CD4-positive, CD25-positive, alpha-beta regulatory T cell (primary cell): ENCODE measurements at regions not wholly inside any gene's neighbourhood (a gene's known extent, or its start where the extent isn't known, plus 50 kb on each side); places are given as distances from the start of the nearest gene placed in this dataset.
"Not testable (repeated sequence)": the region's sequence is repeated elsewhere in the genome, so short reads cannot be mapped to it uniquely, and the experiment has no call there.

Source experiments
- ATAC-seq, 2 donors: fragments of 150-1000 bp; cut with Tn5 transposase; one replicate each; pipeline ENCODE4 v1.10.0; 2021; ENCODE audit warnings: low read depth in 2 of 2, moderate number of reproducible peaks in 2 of 2, moderate library complexity in 1 of 2
- DNase-seq, 3 donors: peaks; one replicate each; pipeline versions ENCODE4 v3.0.0 to v3.0.0-alpha.2; 2012 to 2022; ENCODE audit warnings: mixed read lengths in 1 of 3
- H3K27ac ChIP-seq: one replicate; pipeline ENCODE4 v1.7.0; 2013; ENCODE audit warnings: mild to moderate bottlenecking, low read length; ENCODE audit not compliant: insufficient read depth, poor library complexity, severe bottlenecking
- H3K27me3 ChIP-seq: one replicate; pipeline ENCODE4 v1.7.0; 2013; ENCODE audit warnings: low read length; ENCODE audit not compliant: control insufficient read depth, insufficient read depth
- H3K36me3 ChIP-seq: one replicate; pipeline ENCODE4 v1.7.0; 2013; ENCODE audit warnings: mild to moderate bottlenecking, low read length, moderate library complexity; ENCODE audit not compliant: control insufficient read depth, insufficient read depth
- H3K4me1 ChIP-seq: 2 replicates; pipeline ENCODE4 v1.7.0; 2013; ENCODE audit warnings: mild to moderate bottlenecking, low read length; ENCODE audit not compliant: insufficient read depth, control insufficient read depth, poor library complexity, severe bottlenecking
- H3K4me3 ChIP-seq: one replicate; pipeline ENCODE4 v1.7.0; 2013; ENCODE audit warnings: low read depth, mild to moderate bottlenecking, low read length, moderate library complexity
- H3K9me3 ChIP-seq, 2 experiments: 1 replicate in 1 of 2; 2 replicates in 1 of 2; pipeline ENCODE4 v1.7.0; 2013; ENCODE audit warnings: low read length in 2 of 2, mild to moderate bottlenecking in 1 of 2, moderate library complexity in 1 of 2; ENCODE audit not compliant: control insufficient read depth in 2 of 2
- H3K27ac Mint-ChIP-seq, 3 donors: one replicate each; pipeline ENCODE4 v1.8.0; 2020 to 2022; ENCODE audit warnings: mild to moderate bottlenecking in 3 of 3, mixed read lengths in 3 of 3, moderate library complexity in 2 of 3
- H3K27me3 Mint-ChIP-seq: one replicate; pipeline ENCODE4 v1.8.0; 2022; ENCODE audit warnings: mild to moderate bottlenecking, mixed read lengths
- H3K36me3 Mint-ChIP-seq: one replicate; pipeline ENCODE4 v1.8.0; 2020; ENCODE audit warnings: mixed read lengths
- H3K4me1 Mint-ChIP-seq, 4 donors: one replicate each; pipeline ENCODE4 v1.8.0; 2020 to 2022; ENCODE audit warnings: mixed read lengths in 4 of 4, mild to moderate bottlenecking in 1 of 4
- H3K4me3 Mint-ChIP-seq, 4 donors: one replicate each; pipeline ENCODE4 v1.8.0; 2020 to 2022; ENCODE audit warnings: mild to moderate bottlenecking in 4 of 4, mixed read lengths in 4 of 4, moderate library complexity in 3 of 4
- H3K9me3 Mint-ChIP-seq, 7 donors: one replicate each; pipeline ENCODE4 v1.8.0; 2020 to 2022; ENCODE audit warnings: mixed read lengths in 7 of 7, mild to moderate bottlenecking in 3 of 7, moderate library complexity in 2 of 7

DNA sequence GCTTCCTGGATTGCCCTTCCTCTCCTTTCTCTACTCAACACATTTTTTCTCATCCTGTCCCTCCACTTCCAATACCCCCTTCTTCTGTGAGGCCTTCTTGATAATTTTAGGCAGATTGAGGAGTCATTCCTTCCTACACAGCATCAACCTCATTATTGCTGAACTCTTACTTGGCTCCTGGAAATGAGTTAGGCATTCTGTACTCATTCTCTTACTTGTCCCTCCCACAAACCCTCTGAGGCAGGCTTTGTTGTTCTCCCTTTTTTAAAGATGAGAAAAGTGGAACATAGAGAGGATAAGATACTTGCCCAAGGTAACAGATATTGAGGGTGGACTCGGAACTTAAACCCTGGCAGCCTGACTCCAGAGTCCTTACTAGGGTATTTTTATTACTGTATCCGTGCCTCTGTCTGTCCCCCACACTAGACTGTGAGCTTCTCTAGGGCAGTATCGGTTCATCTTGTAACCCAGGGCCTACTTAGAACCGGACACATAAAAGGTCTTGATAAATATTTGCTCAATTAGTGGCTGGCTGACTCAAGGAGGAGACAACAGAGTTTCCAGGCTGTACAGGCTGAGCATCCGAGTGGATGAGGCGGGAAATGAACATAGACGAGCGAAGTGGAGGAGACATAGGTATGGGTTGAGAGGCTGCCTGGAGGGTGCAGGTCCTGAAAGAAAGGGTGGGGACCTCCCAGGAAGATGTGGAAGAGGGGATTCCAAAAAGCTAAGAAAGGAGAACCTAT, 148.7 kb upstream of the ATP2B2 start:
- DNase-seq = no peak
- Mint-ChIP-seq H3K27ac (no peak overlapping the region), H3K4me3 (no peak overlapping the region), H3K9me3 (peaks cover 0 to 11% (median 0%) of the 10 kb centered on the region in 7 donors), H3K27me3 (peaks cover 5% of the 10 kb centered on the region), H3K4me1 (no peaks in the 10 kb centered on the region), H3K36me3 (no peaks in the 10 kb centered on the region)
- Histone ChIP-seq H3K4me3 (no peak overlapping the region), H3K9me3 (no peaks in the 10 kb centered on the region), H3K27ac (no peak overlapping the region), H3K36me3 (no peaks in the 10 kb centered on the region), H3K4me1 (no peaks in the 10 kb centered on the region), H3K27me3 (peaks cover 3% of the 10 kb centered on the region)
- no peak for ATAC-seq

DNA sequence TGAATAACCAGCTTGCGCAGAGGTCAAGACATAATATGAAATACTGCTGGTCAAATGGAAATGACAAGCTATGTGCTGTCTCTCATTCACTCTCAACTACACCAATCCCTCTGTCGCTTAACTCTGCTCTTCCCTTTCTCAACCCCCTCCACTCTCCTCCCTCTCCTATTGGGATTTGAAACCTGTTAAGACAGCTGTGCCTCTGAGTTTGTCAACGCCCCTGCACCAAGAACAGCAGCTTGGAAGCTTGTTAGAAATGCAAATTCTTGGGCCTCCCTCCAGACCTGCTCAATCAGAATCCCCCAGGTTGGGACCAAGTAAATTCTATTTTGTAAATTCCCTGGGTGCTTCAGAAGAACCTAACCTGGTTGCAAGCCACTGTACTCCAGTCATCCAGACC, 149.7 kb upstream of the ATP2B2 start:
- no peaks in the 10 kb centered on the region for H3K36me3 Mint-ChIP-seq
- Histone ChIP-seq H3K27ac (no peak overlapping the region), H3K4me1 (no peaks in the 10 kb centered on the region), H3K4me3 (no peak overlapping the region), H3K27me3 (peaks cover 3% of the 10 kb centered on the region), H3K36me3 (no peaks in the 10 kb centered on the region), H3K9me3 (no peaks in the 10 kb centered on the region)
- ATAC-seq (no peak), DNase-seq (no peak)
- H3K9me3 Mint-ChIP-seq = peaks cover 0 to 11% (median 0%) of the 10 kb centered on the region in 7 donors
- peak overlapping the region in 1 of 3 donors; percentile 22 for H3K27ac Mint-ChIP-seq
- H3K4me1 Mint-ChIP-seq = no peaks in the 10 kb centered on the region
- no peak overlapping the region for H3K4me3 Mint-ChIP-seq
- H3K27me3 Mint-ChIP-seq = peaks cover 5% of the 10 kb centered on the region

DNA sequence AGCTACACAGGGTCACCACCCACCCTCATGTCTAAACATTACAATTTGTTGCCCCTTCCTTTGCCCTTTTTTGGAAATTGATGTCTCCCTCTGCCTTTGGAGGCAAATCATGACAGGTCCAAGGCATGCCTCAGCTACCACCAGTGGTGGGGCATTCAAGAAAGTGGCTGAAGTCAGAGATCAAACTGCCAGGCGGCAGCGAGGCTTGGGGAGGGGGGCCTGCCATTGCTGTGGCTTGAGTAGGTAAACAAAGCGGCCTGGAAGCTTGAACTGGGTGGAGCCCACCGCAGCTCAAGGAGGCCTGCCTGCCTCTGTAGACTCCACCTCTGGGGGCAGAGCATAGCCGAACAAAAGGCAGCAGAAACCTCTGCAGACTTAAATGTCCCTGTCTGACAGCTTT, 152.0 kb upstream of the ATP2B2 start:
- not testable (repeated sequence) for H3K4me3 Mint-ChIP-seq, H3K4me3 ChIP-seq, H3K27ac Mint-ChIP-seq, H3K27me3 Mint-ChIP-seq, H3K9me3 ChIP-seq, H3K36me3 Mint-ChIP-seq, H3K4me1 Mint-ChIP-seq, DNase-seq, ATAC-seq, H3K27me3 ChIP-seq, H3K36me3 ChIP-seq, H3K9me3 Mint-ChIP-seq, H3K27ac ChIP-seq, H3K4me1 ChIP-seq

DNA sequence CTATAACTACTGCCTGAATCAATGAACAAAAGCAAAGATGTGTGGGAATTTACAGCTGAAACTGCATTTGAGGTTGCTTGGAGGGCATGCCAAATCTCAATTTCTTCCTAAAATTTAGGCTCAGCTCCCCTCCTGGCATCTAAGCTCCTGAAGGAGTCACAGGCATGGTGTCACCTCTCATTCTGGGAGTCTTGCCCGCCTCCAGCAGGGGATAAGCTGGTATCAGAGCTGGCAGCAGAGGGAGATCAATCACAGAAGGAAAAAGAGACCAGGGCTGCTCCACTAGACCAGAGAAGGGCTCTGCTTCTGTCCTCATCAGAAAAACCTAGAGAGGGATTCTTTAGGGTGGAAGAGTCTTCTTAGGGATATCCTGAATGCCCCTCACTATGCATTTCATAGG, 150.4 kb upstream of the SLC6A11 start:
- Histone ChIP-seq H3K27ac (no peak overlapping the region), H3K4me3 (no peak overlapping the region), H3K36me3 (no peaks in the 10 kb centered on the region), H3K9me3 (no peaks in the 10 kb centered on the region), H3K4me1 (no peaks in the 10 kb centered on the region), H3K27me3 (no peaks in the 10 kb centered on the region)
- Mint-ChIP-seq H3K27me3 (peaks cover 8% of the 10 kb centered on the region), H3K36me3 (no peaks in the 10 kb centered on the region), H3K4me3 (no peak overlapping the region), H3K27ac (no peak overlapping the region), H3K9me3 (peaks cover 0 to 3% (median 0%) of the 10 kb centered on the region in 7 donors), H3K4me1 (peaks cover 0 to 8% (median 3%) of the 10 kb centered on the region in 4 donors)
- ATAC-seq (no peak), DNase-seq (no peak)

DNA sequence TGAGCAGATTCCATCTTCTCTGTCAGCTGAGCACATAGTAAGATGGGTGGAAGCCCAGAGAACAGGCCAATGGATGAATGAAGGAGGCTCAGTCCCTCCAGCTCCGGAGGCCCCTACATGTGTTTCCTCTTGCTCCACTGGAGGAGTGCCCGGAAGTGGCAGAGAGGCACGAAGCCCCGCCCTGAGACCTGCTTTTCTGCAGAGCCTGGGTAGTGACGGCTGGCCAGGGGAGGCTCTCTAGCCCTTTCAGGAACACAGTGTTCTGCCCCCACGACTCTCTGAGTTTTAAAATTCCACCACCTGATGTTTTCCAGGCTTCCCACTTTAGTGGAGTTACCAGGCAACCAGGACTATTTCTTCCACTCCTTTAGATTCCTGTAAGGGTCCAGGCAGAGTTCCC, 149.4 kb upstream of the SLC6A11 start:
- no peaks in the 10 kb centered on the region for H3K36me3 Mint-ChIP-seq
- no peak overlapping the region for H3K4me3 Mint-ChIP-seq
- DNase-seq (peak in 1 of 3 donors; percentile 22), ATAC-seq (no peak)
- H3K9me3 Mint-ChIP-seq = peaks cover 0 to 3% (median 0%) of the 10 kb centered on the region in 7 donors
- no peak overlapping the region for H3K27ac ChIP-seq
- no peak overlapping the region for H3K27ac Mint-ChIP-seq
- peaks cover 8% of the 10 kb centered on the region for H3K27me3 Mint-ChIP-seq
- H3K36me3 ChIP-seq = no peaks in the 10 kb centered on the region
- no peaks in the 10 kb centered on the region for H3K9me3 ChIP-seq
- H3K27me3 ChIP-seq = no peaks in the 10 kb centered on the region
- H3K4me1 Mint-ChIP-seq = peaks cover 0 to 8% (median 3%) of the 10 kb centered on the region in 4 donors
- no peaks in the 10 kb centered on the region for H3K4me1 ChIP-seq
- H3K4me3 ChIP-seq = no peak overlapping the region

DNA sequence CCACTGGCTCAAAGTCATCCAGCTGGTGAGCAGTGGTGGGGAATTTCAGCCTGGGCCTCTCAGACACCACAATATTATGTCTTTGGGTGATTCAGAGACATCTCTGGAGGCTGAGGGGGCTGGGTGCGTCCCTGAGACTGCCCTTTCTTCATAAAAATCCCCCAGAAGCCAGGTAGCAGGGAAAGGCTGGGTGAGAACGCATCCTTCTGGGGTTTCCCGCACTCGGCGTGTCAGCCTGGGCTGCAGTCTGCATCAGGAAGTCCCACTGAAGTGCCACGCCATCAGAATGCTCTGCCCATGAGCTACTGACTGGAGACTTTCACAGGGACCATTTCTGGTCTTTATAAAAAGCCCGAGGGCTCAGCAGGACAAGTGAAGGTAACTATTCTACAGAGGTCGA, 148.8 kb upstream of the SLC6A11 start:
- ATAC-seq (no peak), DNase-seq (no peak)
- Mint-ChIP-seq H3K4me3 (no peak overlapping the region), H3K36me3 (no peaks in the 10 kb centered on the region), H3K4me1 (peaks cover 0 to 8% (median 3%) of the 10 kb centered on the region in 4 donors), H3K9me3 (peaks cover 0 to 3% (median 0%) of the 10 kb centered on the region in 7 donors), H3K27me3 (peaks cover 8% of the 10 kb centered on the region), H3K27ac (no peak overlapping the region)
- H3K36me3 ChIP-seq = no peaks in the 10 kb centered on the region
- no peaks in the 10 kb centered on the region for H3K9me3 ChIP-seq
- no peak overlapping the region for H3K4me3 ChIP-seq
- no peaks in the 10 kb centered on the region for H3K4me1 ChIP-seq
- H3K27me3 ChIP-seq = no peaks in the 10 kb centered on the region
- no peak overlapping the region for H3K27ac ChIP-seq

DNA sequence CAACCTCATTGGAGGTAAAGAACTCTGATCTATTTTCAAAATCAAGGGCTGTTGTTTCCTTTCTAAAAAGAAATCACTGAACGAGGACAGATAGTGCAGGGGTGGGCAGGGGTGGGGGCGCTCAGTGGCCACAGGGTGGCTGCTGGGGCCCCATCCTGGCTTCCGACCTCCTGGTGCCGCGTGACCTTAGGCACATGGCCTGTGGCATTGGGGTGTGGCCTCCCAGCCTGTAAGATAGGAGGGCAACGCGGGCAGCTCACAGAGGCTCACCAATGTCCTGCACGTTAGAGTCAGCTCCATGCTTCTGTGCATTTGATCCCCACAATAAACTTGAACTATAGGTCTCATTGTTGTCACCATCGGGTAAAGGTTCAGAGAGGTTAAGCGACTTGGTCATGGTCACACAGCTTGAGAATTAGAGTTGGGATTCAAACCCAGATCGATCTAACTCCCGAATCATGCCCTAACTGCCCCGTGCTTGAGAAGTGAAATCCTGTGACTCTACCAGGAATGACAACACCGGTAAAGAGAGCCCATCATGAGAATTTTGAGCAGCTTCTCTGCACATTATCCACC, 148.0 kb upstream of the SLC6A11 start:
- no peaks in the 10 kb centered on the region for H3K27me3 ChIP-seq
- Mint-ChIP-seq H3K4me1 (peaks cover 0 to 8% (median 3%) of the 10 kb centered on the region in 4 donors), H3K27me3 (peaks cover 9% of the 10 kb centered on the region), H3K9me3 (peaks cover 0 to 3% (median 0%) of the 10 kb centered on the region in 7 donors), H3K4me3 (no peak overlapping the region), H3K27ac (no peak overlapping the region), H3K36me3 (no peaks in the 10 kb centered on the region)
- no peak for DNase-seq
- no peaks in the 10 kb centered on the region for H3K36me3 ChIP-seq
- no peak overlapping the region for H3K4me3 ChIP-seq
- H3K27ac ChIP-seq = no peak overlapping the region
- no peaks in the 10 kb centered on the region for H3K9me3 ChIP-seq
- no peak for ATAC-seq
- no peaks in the 10 kb centered on the region for H3K4me1 ChIP-seq
